ENCODE measurements at regions not wholly inside any gene's neighbourhood (a gene's known extent, or its start where the extent isn't known, plus 50 kb on each side); places are given as distances from the start of the nearest gene placed in this dataset.

- no peak for DNase-seq
These were observed 317.8 kb downstream of the MIAT start for GRCh38 chr22:26974914-26975803.

DNA sequence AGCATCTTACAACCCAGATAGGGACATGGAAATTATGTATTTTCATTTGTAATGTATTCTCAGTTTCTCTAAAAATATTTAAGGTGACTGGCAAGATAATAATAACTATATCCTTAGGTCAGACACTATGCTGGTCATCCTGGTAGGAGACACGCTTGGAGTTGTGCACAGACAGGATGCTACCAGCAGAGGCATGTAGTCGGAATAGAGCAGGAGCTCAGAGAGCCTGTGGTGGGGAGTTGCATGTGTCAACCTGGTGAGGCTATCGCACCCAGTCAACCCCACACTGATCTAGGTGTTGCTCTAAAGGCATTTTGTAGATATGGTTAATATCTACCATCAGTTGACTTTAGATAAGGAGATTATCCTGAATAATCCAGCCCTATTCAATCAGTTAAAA lies 318.5 kb downstream of the MIAT start:
- DNase-seq = no peak

- no peak for DNase-seq
These were observed 320.5 kb downstream of the MIAT start for GRCh38 chr22:26977741-26978376.

- DNase-seq = no peak
These were observed 321.9 kb downstream of the MIAT start for GRCh38 chr22:26979294-26979693.

DNA sequence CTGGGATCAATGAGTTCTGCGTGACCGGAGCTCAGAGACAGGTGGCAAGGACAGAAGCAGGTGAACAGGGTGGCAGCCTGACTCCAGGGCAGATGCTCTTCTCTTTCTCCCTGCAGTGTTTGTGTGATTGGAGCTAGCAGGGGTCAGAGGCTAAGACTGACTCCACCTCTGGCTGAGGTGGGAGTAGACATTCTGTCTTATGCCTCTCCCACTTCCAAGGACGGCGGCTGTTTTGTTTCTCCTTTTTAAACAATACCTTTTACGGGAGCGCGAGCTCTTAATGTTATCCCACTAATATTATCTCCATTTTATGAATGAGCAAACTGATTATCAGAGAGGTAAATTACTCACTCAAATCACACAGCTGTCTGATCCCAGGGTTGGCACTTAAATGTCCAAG lies 323.7 kb downstream of the MIAT start:
- no peak for DNase-seq

- no peak for DNase-seq
These were observed 324.2 kb downstream of the MIAT start for GRCh38 chr22:26981541-26981940.

DNA sequence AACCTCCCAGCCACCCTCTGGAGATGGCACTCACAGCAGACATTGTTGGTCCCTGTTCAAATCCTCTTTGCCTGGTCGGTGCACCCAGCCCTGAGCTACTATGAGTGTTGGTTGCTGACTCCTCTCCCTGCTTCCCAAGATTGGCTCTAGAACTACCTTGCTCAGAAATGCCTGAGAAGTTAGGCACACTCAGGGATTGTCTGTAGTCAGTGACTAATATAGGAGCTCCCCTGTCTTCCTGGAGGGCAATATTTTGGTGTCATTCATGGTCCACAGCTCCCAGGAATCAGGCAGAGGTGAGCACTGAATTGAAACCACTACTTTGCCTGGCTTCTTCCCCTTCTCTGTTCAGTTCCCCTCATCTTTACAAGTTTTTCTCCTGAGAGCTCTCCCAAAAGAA lies 325.9 kb downstream of the MIAT start:
- no peak for DNase-seq

GRCh38 chr22:26985206-26985605 lies 327.8 kb downstream of the MIAT start:
- no peak for DNase-seq

DNA sequence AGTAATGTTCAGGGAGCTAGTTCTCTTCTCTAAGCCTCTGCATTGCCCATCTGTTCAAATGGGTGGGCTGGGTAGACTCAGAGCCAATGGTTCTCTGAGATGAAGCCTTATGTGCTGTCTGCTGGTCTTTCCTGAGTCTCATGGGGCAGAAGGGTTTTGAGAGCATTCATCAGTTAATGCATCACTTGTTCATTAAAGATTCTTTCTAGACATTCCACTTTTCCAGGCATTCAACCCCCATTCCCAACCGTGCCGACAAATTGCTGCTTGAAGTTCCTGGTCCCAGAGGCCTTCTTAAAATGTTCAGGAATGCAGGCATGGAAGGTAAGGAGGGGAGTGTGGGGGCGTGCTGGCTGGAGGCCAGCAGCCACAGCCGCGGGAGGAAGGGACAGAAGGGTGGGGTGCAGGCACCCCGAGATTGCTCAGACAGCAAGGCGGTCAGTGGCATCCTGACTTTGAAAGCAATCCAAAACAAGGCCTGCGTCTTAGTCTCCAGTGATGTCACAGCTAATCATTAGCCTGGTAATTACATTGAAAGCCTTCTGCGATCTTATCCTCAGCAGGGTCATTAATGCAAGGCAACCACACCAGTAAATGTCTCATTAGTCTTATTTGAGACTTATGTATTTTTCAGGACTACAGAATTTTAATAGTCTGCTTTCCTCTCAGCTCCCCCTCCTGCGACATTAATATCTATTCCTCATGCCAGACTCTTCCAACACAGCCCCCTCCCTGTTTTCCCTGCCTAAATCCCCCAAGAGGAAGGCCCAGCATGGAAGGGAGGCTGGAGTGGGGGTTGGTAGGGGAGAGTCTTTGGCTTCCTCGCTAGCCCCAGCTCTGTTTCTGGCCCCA lies 328.8 kb downstream of the MIAT start:
- DNase-seq = peak; percentile 72

- DNase-seq = no peak
These were observed 329.5 kb downstream of the MIAT start for GRCh38 chr22:26986884-26987283.

DNA sequence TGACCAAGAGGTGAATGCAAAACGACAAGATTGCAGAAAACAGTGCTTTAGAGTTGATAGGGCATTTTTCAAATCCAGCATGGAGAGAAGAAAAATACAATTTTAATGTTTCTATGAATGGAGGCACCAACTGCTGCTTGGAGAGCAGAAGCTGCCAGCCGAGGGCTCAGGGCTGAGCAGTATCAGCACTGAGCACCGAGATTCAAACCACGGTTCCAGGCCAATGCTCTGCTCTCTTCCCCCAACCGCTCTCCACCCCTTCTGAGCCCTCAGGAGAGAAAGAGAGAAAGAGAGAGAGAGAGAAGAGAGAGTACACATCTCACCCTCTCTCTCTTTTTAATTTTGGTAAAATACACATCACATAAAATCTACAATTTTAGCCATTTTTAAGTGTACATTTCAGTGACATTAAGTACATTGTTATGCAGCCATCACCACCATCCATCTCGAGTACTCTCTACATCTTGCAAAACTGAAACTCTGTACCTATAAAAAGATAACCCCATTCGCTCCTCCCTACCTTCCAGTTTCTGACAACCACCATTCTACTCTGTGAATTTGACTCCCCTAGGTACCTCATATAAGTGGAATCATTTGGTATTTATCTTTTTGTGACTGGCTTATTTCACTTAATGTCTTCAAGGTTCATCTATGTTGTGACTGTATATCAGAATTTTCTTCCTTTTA lies 333.3 kb downstream of the MIAT start:
- DNase-seq = no peak

DNA sequence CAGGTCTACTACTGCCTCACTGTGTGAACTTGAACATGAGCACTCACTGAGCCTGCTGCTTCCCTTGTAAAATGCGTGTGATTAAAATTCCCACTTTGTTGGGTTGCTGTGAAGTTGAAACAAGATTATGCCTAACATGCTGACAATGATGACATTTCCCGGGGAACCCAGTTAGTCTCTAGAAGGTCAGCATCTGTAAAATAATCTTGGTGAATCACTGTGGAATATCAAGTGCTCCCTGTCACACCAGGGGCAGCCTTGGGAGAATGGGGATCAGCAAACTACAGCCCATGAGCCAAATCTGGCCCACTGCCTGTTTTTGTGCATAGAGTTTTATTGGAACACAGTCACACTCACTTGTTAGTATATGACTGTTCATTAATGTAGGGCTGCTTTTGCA lies 335.2 kb downstream of the MIAT start:
- DNase-seq = no peak

- DNase-seq = no peak
These were observed 336.5 kb downstream of the MIAT start for GRCh38 chr22:26993886-26994285.

GRCh38 chr22:26994801-26995200 lies 337.4 kb downstream of the MIAT start:
- DNase-seq = no peak

DNA sequence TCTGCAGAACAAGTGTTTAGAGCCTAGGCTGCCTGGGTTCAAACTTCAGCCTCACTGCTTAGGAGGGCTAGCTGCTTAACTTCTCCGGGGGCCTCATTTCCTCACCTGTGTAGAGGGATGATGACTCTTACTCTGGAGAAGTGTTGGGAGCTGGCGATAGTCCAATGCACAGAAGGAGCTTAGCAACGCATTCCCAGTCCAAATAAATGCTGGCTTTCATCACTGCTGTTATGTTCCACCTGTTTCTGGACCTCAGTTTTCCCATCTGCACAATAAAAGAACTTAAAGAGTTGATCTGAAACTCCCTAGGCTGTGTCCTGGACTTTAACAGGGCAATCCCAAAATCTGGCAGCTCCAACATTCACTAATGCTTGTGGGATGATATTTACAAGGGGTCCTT lies 337.8 kb downstream of the MIAT start:
- DNase-seq = peak; percentile 59

- DNase-seq = no peak
These were observed 338.8 kb downstream of the MIAT start for GRCh38 chr22:26996154-26996553.

DNA sequence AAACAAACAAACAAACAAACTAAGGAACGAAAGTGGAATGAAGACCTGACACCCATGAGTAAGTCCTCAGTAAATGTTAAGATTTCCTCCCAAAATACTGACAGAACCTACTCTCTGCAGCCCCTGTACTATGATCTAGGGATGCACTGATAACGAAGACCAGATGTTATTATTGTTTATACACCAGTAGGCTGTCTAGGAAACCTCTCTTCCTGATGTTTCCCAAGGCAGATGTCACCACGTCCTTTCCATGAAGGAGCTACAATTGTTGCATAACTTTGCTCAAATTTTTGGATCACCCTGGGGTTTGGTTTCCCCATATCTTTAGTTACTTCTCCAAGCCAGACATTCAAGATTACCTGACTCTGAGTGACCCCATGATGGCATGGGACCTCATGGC lies 340.7 kb downstream of the MIAT start:
- DNase-seq = no peak

- DNase-seq = no peak
These were observed 341.3 kb downstream of the MIAT start for GRCh38 chr22:26998716-26999115.

GRCh38 chr22:27003297-27003696 lies 345.9 kb downstream of the MIAT start:
- DNase-seq = no peak

DNA sequence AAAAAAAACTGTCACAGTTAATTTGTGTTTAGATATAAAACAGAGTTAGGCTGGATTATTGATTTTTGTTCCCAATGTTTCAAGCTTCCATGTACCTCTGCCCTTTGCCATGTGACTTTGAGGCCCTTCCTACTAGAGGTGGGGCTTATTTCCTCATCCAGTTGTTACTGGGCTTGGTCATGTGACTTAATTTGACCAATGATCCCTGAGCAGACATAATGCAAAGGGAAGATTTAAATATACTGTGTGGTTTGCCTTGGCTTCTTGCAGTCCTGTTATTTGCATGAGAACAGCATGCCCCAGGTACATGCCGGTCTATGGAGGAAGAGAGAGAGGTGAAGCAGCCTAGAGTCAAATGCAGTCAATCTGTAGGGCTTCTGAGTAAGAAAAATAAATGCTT lies 347.0 kb downstream of the MIAT start:
- no peak for DNase-seq

DNA sequence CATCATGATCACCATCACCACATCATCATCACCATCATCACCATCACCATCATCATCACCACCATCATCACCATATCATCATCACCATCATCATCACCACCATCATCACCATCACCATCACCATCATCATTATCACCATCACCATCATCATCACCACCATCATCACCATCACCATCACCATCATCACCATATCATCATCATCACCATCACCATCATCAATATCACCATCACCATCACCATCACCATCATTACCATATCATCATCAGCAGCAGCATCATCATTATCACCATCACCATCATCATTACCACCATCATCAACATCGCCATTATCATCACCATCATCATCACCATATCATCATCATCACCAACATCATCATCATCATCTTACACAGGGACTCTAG lies 351.1 kb downstream of the MIAT start:
- no peak for DNase-seq

- no peak for DNase-seq
These were observed 353.7 kb downstream of the MIAT start for GRCh38 chr22:27011133-27011532.

GRCh38 chr22:27011717-27012116 lies 354.3 kb downstream of the MIAT start:
- DNase-seq = no peak
